Thyroid gland (tissue), 4 donors: ENCODE measurements at regions not wholly inside any gene's neighbourhood (a gene's known extent, or its start where the extent isn't known, plus 50 kb on each side); places are given as distances from the start of the nearest gene placed in this dataset.

Source experiments
- CTCF ChIP-seq, 6 experiments: fragments of 200-600 bp in 3 of 6; fragments of 450-650 bp in 3 of 6; sonication (generic) in 3 of 6; IDR thresholded peaks; one replicate each; pipeline ENCODE4 v1.5.1; 2016 to 2019; ENCODE audit warnings: antibody characterized with exemption in 6 of 6, mild to moderate bottlenecking in 2 of 6, inconsistent platforms in 1 of 6, moderate library complexity in 1 of 6
- POLR2A ChIP-seq, 2 donors: fragments of 450-650 bp; IDR thresholded peaks; one replicate each; pipeline ENCODE4 v1.6.1; 2017; ENCODE audit warnings: antibody characterized with exemption in 2 of 2, mild to moderate bottlenecking in 2 of 2, moderate library complexity in 1 of 2

- TF ChIP-seq CTCF (IDR thresholded peaks at IDR 0.05) (no peak), POLR2A (IDR thresholded peaks at IDR 0.05) (no peak)
These were observed 92.3 kb upstream of the ANO1 start for GRCh38 chr11:69985641-69986439.
